ENCODE measurements at regions not wholly inside any gene's neighbourhood (a gene's known extent, or its start where the extent isn't known, plus 50 kb on each side); places are given as distances from the start of the nearest gene placed in this dataset.

GRCh38 chr4:31051151-31051550 lies 331.0 kb downstream of the PCDH7 start:
- Histone ChIP-seq H3K9ac (ENCODE audit: low read depth, low read length, poor library complexity, severe bottlenecking) (no peak overlapping the region), H4K20me1 (ENCODE audit: insufficient read depth, low read length, poor library complexity, severe bottlenecking) (no peaks in the 10 kb centered on the region), H3K27me3 (ENCODE audit: insufficient read depth, low read length, poor library complexity, severe bottlenecking) (no peaks in the 10 kb centered on the region), H3F3A (ENCODE audit: low read depth) (no peaks in the 10 kb centered on the region), H3K4me2 (ENCODE audit: low read depth, low read length, poor library complexity, severe bottlenecking) (no peak overlapping the region), H3K4me1 (ENCODE audit: insufficient read depth, low read length, poor library complexity, severe bottlenecking) (no peaks in the 10 kb centered on the region), H2AFZ (ENCODE audit: low read length) (no peak overlapping the region), H3K9me2 (replicated peaks; ENCODE audit: low read depth, low read length) (no peaks in the 10 kb centered on the region), H3K9me3 (ENCODE audit: insufficient read depth, low read depth, low read length) (no peaks in the 10 kb centered on the region), H3K36me3 (ENCODE audit: insufficient read depth, low read length) (no peaks in the 10 kb centered on the region), H3K4me3 (ENCODE audit: low read length, poor library complexity, severe bottlenecking) (no peak overlapping the region), H3K79me2 (ENCODE audit: insufficient read depth, low read length) (no peaks in the 10 kb centered on the region)
- TF ChIP-seq EZH2phosphoT487 (IDR thresholded peaks at IDR 0.05; ENCODE audit: borderline replicate concordance) (no peak), CTCF (conservative IDR thresholded peaks at IDR 0.05; ENCODE audit: low read length) (no peak)

- H3K79me2 ChIP-seq (ENCODE audit: insufficient read depth, low read length): no peaks in the 10 kb centered on the region
- H4K20me1 ChIP-seq (ENCODE audit: insufficient read depth, low read length, poor library complexity, severe bottlenecking): no peaks in the 10 kb centered on the region
- TF ChIP-seq CTCF (conservative IDR thresholded peaks at IDR 0.05; ENCODE audit: low read length): no peak
- no peak for TF ChIP-seq EZH2phosphoT487 (IDR thresholded peaks at IDR 0.05; ENCODE audit: borderline replicate concordance)
- H3K27me3 ChIP-seq (ENCODE audit: insufficient read depth, low read length, poor library complexity, severe bottlenecking): no peaks in the 10 kb centered on the region
- no peaks in the 10 kb centered on the region for H3K4me1 ChIP-seq (ENCODE audit: insufficient read depth, low read length, poor library complexity, severe bottlenecking)
- no peaks in the 10 kb centered on the region for H3K9me3 ChIP-seq (ENCODE audit: insufficient read depth, low read depth, low read length)
- no peaks in the 10 kb centered on the region for H3F3A ChIP-seq (ENCODE audit: low read depth)
- no peak overlapping the region for H3K9ac ChIP-seq (ENCODE audit: low read depth, low read length, poor library complexity, severe bottlenecking)
- H3K4me3 ChIP-seq (ENCODE audit: low read length, poor library complexity, severe bottlenecking): no peak overlapping the region
- H3K36me3 ChIP-seq (ENCODE audit: insufficient read depth, low read length): no peaks in the 10 kb centered on the region
- no peak overlapping the region for H2AFZ ChIP-seq (ENCODE audit: low read length)
- no peak overlapping the region for H3K4me2 ChIP-seq (ENCODE audit: low read depth, low read length, poor library complexity, severe bottlenecking)
- no peaks in the 10 kb centered on the region for H3K9me2 ChIP-seq (replicated peaks; ENCODE audit: low read depth, low read length)
Observed at GRCh38 chr4:31051565-31051964, 331.4 kb downstream of the PCDH7 start.

GRCh38 chr4:31052519-31052918 lies 332.4 kb downstream of the PCDH7 start:
- H3K4me2 ChIP-seq (ENCODE audit: low read depth, low read length, poor library complexity, severe bottlenecking): no peak overlapping the region
- no peaks in the 10 kb centered on the region for H3K9me3 ChIP-seq (ENCODE audit: insufficient read depth, low read depth, low read length)
- no peaks in the 10 kb centered on the region for H4K20me1 ChIP-seq (ENCODE audit: insufficient read depth, low read length, poor library complexity, severe bottlenecking)
- no peaks in the 10 kb centered on the region for H3K79me2 ChIP-seq (ENCODE audit: insufficient read depth, low read length)
- H2AFZ ChIP-seq (ENCODE audit: low read length): no peak overlapping the region
- no peak overlapping the region for H3K4me3 ChIP-seq (ENCODE audit: low read length, poor library complexity, severe bottlenecking)
- TF ChIP-seq CTCF (conservative IDR thresholded peaks at IDR 0.05; ENCODE audit: low read length): no peak
- TF ChIP-seq EZH2phosphoT487 (IDR thresholded peaks at IDR 0.05; ENCODE audit: borderline replicate concordance): no peak
- H3K9me2 ChIP-seq (replicated peaks; ENCODE audit: low read depth, low read length): no peaks in the 10 kb centered on the region
- H3F3A ChIP-seq (ENCODE audit: low read depth): no peaks in the 10 kb centered on the region
- no peaks in the 10 kb centered on the region for H3K4me1 ChIP-seq (ENCODE audit: insufficient read depth, low read length, poor library complexity, severe bottlenecking)
- H3K36me3 ChIP-seq (ENCODE audit: insufficient read depth, low read length): no peaks in the 10 kb centered on the region
- H3K9ac ChIP-seq (ENCODE audit: low read depth, low read length, poor library complexity, severe bottlenecking): no peak overlapping the region
- H3K27me3 ChIP-seq (ENCODE audit: insufficient read depth, low read length, poor library complexity, severe bottlenecking): no peaks in the 10 kb centered on the region

Data from Loucy (cell line).